ENCODE measurements at regions not wholly inside any gene's neighbourhood (a gene's known extent, or its start where the extent isn't known, plus 50 kb on each side); places are given as distances from the start of the nearest gene placed in this dataset.
A peak's percentile ranks its signal among the peaks of the same experiment; 100 is the strongest.
"Not testable (repeated sequence)": the region's sequence is repeated elsewhere in the genome, so short reads cannot be mapped to it uniquely, and the experiment has no call there.

DNA sequence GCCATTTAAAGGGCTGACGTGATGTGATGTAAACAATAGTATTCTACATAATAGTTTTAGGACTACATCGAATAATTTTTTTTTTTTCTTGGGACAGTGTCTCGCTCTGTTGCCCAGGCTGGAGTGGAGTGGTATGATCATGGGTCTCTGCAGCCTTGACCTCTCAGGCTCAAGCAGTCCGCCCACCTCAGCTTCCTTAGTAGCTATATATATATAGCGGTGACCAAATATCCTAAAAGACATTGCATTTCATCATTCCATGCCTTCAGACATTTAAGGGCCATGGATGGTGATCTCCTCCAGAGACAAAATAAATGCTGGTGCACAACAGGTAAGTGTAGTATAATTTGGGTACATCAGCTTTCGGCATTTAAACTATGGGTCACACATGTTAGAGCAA, 245.4 kb upstream of the NOTCH2NLA start:
- DNase-seq (ENCODE audit: low read depth); in situ Hi-C loops (cut with HindIII; ENCODE audit: low pct_unique_long_range_greater_than_20kb, low sequenced_read_pairs): not testable (repeated sequence)

DNA sequence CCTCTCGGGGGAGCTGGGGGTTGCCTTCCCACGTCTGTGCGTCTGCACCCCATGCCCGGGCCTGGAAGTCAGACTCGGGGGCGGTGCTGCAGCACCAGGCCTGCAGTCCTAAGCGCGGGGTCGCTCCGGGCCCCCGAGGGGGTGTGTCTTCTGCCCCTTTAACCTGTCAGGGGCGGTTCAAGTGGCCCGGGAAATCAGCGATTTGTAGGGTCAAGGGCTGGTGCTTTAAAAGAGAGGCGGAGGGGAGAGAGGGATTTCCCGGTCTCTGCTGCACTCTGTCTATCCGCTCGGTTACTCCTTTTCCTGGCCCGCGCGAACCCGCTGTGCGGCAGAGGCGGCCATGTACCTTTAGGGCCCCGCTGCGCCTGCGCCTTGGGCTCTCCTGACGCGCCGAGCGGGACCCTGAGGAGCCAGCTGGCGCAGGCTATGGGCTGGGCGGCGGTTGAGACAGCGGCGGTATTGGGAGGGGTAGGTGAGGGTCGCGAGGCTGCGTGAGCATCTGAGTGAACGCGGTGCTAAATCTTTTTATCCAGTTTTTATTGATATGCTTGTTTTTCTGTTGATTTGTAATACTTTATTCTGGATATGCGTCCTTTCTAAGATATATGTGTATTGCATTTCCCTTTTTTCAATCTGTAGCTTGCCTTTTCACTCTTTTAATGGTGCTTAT, 243.5 kb upstream of the NOTCH2NLA start:
- DNase-seq (ENCODE audit: low read depth) = peak; percentile 45
- in situ Hi-C loops (cut with HindIII; ENCODE audit: low pct_unique_long_range_greater_than_20kb, low sequenced_read_pairs) = not testable (repeated sequence)

DNA sequence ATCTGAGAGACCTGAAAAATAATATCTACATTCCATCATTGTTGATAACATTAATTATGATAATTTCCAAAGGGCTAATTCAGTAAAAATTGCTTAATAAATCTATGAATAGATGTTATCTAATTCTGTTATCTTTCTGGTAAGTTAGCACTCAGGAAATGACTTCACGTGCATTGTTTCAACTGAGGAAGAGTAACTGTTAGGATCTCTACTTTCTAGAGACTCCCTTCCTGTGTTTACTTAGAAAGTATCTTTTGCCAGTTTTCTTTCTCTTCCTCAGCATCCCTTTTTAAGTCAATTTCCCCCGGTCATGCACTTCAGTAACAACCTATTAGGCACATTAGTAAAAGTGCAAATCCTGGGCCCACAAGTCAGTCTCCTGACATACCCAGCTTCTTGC, 231.1 kb upstream of the NOTCH2NLA start:
- in situ Hi-C loops (cut with HindIII; ENCODE audit: low pct_unique_long_range_greater_than_20kb, low sequenced_read_pairs); DNase-seq (ENCODE audit: low read depth): not testable (repeated sequence)

DNA sequence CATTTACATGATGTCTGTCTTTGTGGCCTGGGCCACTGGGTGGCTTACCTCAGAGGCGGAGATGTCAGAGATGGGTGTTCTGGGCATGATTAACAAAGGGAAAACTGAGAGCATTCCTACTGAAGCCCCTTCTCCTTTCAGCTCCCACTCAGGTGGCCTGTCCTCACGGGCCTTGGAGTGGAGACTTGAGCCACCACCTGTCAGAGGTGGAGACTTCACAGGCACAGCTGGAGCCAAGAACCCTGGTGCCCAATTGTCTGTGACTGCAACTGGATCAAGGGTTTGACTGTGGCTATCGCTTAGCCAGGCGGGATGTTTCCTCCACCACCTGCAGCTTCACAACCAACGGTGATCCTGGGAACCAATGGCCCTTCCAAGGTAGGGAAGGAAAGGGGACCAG, 230.5 kb upstream of the NOTCH2NLA start:
- in situ Hi-C loops (cut with HindIII; ENCODE audit: low pct_unique_long_range_greater_than_20kb, low sequenced_read_pairs); DNase-seq (ENCODE audit: low read depth): not testable (repeated sequence)

DNA sequence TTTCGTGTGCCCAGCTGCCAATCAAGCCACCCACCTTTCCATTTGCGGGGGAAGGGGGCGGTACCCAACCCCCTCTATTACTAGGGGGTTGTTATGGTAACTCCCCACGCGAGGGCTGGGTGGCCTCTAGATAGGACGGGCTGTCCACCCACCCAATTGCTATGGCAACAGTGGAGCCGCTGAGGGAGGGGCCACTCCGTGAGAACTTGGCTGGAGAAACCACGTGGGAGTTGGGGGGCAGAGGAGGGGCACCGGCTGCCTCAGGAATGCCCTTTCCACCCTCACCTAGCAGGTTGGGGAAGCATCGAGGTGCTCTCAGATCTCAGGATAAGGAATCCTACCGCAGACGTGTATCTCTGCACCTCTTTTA, 220.0 kb upstream of the NOTCH2NLA start:
- DNase-seq (ENCODE audit: low read depth); in situ Hi-C loops (cut with HindIII; ENCODE audit: low pct_unique_long_range_greater_than_20kb, low sequenced_read_pairs): not testable (repeated sequence)

DNA sequence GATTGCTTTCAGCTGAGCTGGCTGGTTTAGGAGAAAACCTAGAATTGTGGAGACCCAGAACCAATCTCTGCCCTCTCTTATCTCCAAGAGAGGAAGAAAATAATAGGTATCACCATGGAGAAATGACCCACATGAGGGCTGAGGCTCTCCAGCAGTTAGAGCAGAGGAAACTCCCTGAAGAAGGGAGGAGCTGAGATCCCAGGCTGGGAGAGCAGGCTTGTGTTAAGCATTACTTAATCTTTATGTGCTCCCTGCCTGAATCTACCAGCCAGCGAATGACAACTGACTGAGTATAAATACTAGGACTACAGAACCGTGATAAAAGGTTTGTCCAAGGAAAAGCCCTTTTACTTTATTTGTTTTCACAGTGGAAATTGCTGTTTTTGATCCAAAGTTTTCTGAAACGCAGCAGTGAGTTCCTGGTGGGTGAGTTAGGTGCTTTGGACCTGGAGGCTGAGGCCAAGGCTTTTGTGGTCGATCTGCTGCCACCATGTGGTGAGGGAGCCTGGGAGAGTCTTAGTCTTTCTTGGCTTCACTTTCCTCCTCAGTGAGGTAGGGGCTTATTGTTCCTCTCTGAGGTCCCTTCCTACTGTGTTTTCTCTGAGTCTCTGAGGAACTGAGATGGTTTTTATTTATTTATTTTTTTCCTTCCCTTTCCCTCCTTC, 219.5 kb upstream of the NOTCH2NLA start:
- in situ Hi-C loops (cut with HindIII; ENCODE audit: low pct_unique_long_range_greater_than_20kb, low sequenced_read_pairs); DNase-seq (ENCODE audit: low read depth): not testable (repeated sequence)

DNA sequence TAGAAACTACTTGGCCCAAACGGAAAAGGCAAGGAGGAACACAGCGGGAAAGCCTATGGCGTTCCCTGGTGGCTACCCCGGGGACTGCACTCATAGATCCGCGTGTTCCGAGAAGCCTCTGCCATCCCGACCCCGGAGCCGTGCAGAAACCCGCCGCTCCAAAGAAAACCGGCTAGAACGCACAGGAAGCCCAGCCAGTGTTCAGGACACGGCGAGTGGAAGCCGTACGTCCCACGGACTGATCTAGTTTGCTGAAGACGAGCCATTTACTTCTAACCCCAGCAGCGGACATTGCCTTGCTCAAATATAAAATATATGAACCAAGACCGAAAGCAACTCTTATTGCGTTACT, 215.0 kb upstream of the NOTCH2NLA start:
- peak; percentile 0 for DNase-seq (ENCODE audit: low read depth)
- in situ Hi-C loops (cut with HindIII; ENCODE audit: low pct_unique_long_range_greater_than_20kb, low sequenced_read_pairs) = not testable (repeated sequence)

DNA sequence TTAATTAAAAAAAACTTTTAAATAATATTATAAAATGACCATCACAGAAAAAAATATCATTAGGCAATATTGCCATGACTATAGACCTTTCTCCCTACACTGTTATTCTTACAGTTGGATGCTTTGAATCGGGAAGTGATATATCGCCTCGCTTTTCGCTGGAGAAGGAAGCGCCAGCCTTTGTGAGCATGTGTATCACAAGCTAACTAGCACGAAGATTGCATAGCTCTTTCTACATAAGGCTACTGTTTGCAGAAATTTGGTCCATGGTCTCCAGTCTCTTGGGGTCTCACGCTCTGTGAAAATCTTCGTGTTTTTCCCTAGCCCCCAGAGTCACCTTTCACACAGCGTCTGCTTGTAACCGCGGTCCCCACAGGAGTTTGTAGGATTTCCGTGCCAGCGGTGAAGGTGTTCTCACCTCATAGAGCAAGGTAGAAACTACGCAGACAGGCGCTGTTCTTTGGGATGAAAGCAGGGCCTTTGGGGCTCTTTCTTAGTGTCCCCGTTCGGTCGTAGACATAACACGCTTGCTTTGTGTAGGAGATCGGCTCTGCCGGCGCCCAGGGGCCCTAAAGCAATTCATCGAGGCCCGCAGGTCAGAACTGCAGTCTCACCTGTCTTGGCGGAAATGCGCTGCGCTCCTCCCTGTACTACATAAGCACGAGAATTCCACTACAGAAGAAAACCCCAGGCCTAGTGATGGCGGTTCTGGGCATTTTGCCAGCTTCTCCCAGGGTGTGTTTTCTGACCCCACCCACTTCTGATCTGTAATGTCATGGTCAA, 214.5 kb upstream of the NOTCH2NLA start:
- in situ Hi-C loops (cut with HindIII; ENCODE audit: low pct_unique_long_range_greater_than_20kb, low sequenced_read_pairs); DNase-seq (ENCODE audit: low read depth): not testable (repeated sequence)

DNA sequence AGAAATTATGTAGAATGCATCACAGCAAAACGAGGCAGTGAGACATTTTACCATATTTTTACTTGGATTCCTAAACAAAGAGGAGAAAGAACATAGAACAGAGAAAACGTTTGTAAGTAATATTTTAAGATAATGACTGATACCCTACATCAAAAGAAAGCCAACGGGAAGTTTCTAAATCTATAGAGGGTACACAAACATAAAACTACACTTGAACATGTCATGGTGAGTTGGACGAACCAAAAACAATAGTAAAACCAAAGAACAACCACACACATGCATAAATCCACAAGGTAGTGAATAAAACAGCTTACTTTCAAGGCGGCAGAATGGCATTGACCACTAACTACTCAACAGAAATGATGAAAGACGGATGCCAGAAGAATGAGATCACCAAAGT, 209.7 kb upstream of the NOTCH2NLA start:
- in situ Hi-C loops (cut with HindIII; ENCODE audit: low pct_unique_long_range_greater_than_20kb, low sequenced_read_pairs); DNase-seq (ENCODE audit: low read depth): not testable (repeated sequence)

DNA sequence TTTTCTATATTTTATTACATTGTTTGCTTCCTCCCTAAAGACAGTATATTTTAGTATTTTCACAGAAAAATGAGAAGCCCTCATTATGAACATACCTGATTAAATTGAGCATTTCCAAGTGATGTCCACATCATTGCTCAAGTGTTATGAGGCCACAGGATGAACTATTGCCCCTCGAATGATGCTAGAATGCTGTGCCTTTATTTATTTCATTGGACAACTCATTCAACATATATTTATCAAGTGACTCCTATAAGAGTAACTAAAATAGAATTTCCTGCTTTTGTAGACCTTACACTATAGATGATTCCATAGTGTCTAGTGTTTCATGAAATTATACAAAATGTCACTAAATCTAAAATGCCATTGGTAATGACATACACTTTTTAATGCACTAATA, 187.8 kb upstream of the NOTCH2NLA start:
- DNase-seq (ENCODE audit: low read depth); in situ Hi-C loops (cut with HindIII; ENCODE audit: low pct_unique_long_range_greater_than_20kb, low sequenced_read_pairs): not testable (repeated sequence)

DNA sequence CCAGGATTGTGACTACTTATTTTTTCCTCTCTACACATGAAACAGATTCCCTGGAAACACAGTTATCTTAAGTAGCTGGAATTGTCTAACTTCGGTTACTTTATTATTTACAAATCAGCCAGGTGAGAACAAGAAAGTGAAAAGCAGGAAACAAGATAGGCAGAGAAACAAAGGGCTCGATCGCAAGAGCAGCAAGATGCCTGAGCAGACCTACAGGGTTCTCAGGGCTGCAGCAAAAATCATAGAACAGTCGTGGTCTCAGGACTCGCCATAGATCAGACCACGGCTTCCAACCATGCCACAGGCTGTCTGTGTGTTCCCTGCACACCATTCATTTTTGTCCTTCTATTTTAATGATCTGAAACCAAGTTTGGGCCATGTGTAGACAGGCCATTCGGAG, 186.2 kb upstream of the NOTCH2NLA start:
- in situ Hi-C loops (cut with HindIII; ENCODE audit: low pct_unique_long_range_greater_than_20kb, low sequenced_read_pairs); DNase-seq (ENCODE audit: low read depth): not testable (repeated sequence)

DNA sequence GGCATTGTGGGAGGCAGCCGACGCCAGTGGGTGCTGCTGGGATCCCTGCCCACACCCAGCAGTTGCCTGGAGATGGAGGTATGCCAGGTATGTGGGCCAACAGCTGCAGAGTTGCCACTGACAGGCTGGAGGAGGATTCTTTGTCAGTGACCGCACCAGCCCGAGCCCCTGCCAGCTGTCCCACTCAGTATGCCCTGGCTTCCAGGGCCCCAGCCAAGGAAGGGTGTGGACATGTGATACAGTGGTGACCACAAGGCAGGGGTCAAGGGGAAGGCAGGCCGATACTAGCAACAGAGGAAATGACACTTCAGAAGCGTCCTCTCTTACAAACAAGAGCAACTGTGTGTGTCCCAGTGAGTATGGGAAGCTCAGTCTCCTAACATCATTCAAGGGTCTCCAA, 185.1 kb upstream of the NOTCH2NLA start:
- peak; percentile 23 for DNase-seq (ENCODE audit: low read depth)

DNA sequence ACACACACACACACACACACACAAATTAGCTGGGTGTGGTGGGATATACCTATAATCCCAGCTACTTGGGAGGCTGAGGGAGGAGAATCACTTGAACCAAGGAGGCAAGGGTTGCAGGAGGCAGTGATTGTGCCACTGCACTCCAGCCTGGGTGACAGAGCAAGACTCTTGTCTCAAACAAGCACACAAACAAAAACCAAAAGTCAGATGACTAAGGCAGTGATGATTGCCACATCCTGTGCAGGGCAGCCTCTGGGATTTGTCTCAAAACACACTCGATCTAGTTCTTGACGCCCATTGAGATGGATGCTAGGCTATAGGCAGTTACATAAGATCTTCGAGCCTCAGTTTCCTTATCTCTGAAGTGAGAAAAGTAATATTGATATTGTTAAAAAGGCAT, 183.1 kb upstream of the NOTCH2NLA start:
- DNase-seq (ENCODE audit: low read depth); in situ Hi-C loops (cut with HindIII; ENCODE audit: low pct_unique_long_range_greater_than_20kb, low sequenced_read_pairs): not testable (repeated sequence)

More for the DNA sequence above, 185.1 kb upstream of the NOTCH2NLA start:
- in situ Hi-C loops (cut with HindIII; ENCODE audit: low pct_unique_long_range_greater_than_20kb, low sequenced_read_pairs) = not testable (repeated sequence)

DNA sequence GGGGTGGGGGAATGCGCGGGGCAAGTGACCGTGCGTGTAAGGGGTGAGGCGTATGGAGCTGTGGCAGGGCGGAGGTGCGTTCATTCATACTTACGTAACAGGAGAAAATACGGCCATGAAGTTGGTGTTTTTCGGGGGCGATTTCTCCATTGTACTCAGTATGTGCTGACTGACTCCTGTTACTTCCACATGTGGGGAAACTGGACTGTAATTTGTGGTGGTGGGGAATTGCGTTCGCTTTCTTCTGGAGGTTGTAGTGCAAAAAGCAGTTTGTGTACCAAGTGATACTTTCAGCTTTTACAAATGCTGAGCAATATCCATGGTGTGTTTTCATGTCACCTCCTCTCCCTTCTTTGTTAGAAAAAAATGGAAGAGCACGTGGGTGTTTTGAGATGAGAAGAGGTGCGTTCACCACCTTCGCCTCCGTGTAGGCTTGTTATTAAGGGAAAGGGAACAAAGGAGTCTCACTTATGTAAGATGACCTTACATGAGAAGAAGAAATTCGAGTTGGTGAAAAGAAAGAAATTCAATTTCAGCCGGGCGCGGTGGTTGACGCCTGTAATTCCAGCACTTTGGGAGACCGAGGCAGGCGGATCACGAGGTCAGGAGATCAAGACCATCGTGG, 181.1 kb upstream of the NOTCH2NLA start:
- in situ Hi-C loops (cut with HindIII; ENCODE audit: low pct_unique_long_range_greater_than_20kb, low sequenced_read_pairs) = not testable (repeated sequence)
- DNase-seq (ENCODE audit: low read depth) = peak; percentile 98

DNA sequence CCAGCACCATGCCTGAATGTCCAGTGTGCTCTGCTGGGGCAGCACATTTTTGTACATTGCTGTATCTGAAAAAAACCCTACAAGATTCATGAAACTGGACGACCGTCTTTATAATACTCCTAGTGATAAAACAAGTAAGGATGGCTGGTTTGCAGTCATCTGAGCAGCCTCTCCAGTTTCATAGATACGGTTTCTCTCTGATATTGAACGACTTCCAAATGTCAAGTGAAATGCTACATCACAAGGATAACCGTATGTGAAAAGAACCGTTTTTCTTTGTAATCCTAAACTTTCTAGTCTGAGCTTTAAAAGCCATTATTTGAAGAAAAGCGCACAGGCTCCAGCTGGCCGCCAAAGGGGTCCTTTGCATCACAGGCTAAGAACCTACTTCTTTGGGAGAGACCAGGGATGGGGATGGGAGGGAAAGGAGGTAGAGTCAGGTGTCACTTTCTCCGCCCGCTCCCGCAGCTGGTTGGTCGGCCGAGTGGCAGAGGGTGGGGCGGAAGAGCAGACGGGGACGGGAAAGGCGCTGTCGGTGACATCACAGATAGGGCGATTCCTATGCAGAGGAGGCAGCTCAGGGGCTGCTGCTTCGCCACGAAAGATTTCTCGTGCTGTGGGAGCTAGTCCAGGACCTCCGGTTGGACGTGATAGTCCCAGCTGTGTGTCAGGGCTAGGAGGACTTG, 180.4 kb upstream of the NOTCH2NLA start:
- in situ Hi-C loops (cut with HindIII; ENCODE audit: low pct_unique_long_range_greater_than_20kb, low sequenced_read_pairs) = not testable (repeated sequence)
- DNase-seq (ENCODE audit: low read depth) = peak; percentile 78

DNA sequence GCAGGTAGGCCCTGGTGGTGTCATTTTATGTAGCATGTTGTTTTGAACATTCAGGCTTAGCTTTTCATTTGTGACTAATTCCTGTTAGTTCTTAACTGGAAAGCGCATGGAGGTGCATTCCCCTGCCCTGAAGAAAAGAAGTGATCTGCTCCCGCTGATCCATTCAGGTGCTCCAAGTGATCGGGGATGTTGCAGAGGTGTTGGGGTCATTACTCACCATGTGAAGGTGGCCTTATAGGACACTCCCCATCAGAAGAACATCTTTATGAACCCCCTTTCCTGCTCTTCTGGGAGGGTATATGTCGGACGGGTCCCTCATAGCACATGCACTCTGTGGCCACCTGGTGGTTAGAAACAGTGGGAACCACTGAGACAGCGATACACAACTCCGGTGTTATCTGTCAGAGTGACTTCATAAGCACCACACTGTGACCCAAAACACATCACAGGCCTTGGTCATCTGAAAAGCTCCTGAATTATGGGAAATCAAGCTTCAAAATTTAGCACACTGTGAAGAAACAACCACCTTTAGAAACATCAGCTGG, 172.5 kb upstream of the NOTCH2NLA start:
- DNase-seq (ENCODE audit: low read depth) = peak; percentile 2
- in situ Hi-C loops (cut with HindIII; ENCODE audit: low pct_unique_long_range_greater_than_20kb, low sequenced_read_pairs) = not testable (repeated sequence)

DNA sequence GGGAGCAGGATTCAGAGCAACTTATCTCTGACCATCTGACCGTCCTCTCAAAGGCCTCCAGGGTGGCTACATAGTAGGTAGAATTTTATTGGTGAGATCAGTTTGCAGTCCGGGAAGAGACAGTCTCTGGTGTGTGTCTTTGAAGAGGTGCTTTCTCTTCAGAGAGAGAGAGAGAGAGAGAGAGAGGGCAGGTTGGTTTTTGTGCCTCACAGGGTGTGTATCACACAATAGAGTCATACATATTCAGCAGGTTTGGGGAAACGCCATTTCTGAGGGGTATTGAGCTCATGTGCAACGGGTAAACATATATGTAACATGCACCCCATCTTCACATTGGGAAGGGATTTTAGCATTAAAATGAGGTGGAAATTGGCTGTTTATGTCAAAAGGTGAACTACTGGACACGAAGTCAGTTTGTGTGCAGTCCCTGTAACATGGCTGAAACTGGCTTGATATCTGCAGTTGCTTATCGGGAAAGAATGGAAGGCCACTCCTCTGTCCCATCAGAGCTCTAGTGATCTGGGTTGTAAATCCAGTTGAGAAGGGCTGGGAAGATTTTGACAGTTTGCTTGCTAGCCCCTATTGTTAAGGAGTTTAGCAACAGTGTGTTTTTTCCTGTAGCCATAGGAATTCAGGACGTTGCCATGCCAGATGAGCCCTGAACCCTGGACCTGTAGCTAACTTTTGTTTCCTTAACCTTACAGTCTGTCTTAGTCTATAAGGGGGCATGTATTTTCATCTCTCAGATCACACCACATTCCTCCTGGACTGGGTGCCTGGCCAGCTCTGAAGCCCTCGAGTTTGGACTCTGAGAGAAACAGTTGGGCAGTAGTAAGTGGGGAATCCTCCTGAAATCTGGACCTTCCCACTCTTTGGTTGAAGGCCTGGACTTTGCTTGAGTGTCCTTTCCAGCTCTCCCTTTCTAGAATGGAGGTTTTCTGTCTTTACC, 171.6 kb upstream of the NOTCH2NLA start:
- in situ Hi-C loops (cut with HindIII; ENCODE audit: low pct_unique_long_range_greater_than_20kb, low sequenced_read_pairs); DNase-seq (ENCODE audit: low read depth): not testable (repeated sequence)

All from Caki2 (cell line).